ENCODE measurements at regions not wholly inside any gene's neighbourhood (a gene's known extent, or its start where the extent isn't known, plus 50 kb on each side); places are given as distances from the start of the nearest gene placed in this dataset.
"Not testable (repeated sequence)": the region's sequence is repeated elsewhere in the genome, so short reads cannot be mapped to it uniquely, and the experiment has no call there.

- DNase-seq (ENCODE audit: low spot score), result no peak
Measured at GRCh38 chr12:65656156-65656882, 168.0 kb upstream of the HMGA2 start.

DNA sequence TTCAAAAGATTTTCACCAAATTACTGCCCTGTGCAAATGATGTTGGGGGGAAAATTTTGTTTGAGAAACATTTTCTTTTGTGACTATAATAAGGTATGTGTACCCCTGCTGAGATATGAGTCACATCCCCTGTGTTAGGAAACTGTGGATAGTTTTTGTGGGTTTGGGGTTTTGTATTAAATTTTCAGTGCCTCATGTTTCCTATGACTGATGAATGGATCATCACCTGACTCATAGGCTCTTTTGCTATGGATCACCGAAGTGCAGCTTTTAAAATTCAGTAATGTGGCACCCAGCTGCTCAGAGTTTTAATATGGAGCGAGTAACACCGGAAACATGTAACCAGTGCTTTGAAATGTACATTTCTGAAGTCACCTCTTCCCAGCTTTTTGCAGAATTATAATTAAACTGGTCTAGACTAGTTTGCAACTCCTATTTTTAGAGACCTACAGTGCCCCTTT lies 167.4 kb upstream of the HMGA2 start:
- peak; percentile 59 for DNase-seq (ENCODE audit: low spot score)

DNA sequence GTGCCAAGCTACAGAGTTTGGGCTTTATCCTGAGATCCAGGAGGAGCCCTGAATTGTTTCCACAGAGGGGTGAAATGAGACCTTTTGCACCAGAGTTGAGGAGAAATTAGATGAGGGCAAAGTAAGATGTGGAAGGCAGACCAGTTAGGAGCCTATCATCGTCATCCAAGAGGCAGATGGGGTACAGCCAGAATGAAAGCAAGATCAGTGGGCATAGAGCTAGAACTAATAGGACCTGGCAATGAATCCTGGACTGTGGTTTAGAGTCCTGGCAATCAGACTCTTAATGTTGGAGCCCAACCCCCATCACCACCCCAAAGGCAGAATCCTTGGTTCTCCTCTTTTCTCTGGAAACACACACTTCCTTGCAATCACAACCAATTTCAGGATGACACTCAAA lies 166.6 kb upstream of the HMGA2 start:
- no peak for DNase-seq (ENCODE audit: low spot score)

- no peak for DNase-seq (ENCODE audit: low spot score)
Measured at GRCh38 chr12:65658360-65658759, 165.9 kb upstream of the HMGA2 start.

DNA sequence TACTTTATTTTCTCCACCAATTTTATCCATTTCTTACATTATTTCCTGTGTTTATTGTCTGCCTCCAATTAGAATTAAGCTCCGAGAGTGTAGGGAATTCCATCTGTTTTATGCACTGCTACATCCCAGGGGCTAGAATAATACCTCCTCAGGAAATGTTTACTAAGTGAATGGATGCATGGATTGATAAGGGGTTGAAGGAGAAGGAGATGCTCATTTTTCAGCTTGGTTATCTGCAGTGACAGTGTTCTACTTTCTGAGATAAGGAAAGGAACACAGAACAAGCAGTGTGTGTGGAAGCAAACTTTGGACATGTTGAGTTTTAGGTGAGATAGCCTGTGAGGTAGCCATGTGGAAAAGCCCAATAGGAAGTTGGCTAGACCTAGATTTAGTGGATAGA lies 164.6 kb upstream of the HMGA2 start:
- no peak for DNase-seq (ENCODE audit: low spot score)

DNA sequence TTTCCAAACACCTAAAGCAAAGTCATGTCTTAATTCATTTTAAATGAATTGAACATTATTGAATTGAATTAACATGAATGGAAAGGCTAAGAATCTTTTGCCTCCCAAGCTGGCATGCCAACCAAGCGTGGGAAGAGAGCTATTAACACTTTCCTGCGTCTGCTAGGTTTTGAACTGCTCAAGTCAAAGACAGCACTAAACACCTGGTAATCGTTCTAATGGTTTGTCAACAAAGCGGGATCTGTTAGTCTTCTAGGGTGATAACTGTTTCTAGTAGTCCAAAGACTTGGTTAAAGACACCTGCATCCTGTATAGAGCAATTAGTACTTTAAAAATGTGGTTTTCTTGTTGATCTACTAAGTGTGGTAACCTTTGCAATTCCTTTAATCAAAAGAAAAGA lies 164.2 kb upstream of the HMGA2 start:
- no peak for DNase-seq (ENCODE audit: low spot score)

- no peak for DNase-seq (ENCODE audit: low spot score)
Measured at GRCh38 chr12:65660836-65661235, 163.4 kb upstream of the HMGA2 start.

DNA sequence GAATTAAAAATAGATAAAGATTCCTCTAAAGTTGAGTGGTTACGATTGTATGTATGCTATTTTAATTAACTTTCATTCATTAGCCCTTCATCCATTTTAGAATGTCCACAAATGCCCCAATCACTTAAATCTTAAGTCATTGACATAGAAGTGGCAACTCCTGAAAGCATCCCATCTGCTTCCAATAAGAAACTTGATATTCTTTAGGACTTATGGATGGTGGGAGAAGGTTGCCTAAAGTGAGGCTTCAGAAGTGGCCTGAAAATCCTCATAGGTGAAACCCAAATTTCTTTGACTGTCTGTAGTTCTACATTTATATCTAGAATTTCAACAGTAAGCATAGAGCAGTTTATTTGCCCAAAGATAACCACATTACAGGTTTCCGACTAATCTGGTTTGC lies 161.7 kb upstream of the HMGA2 start:
- no peak for DNase-seq (ENCODE audit: low spot score)

- no peak for DNase-seq (ENCODE audit: low spot score)
Measured at GRCh38 chr12:65663097-65663496, 161.2 kb upstream of the HMGA2 start.

- DNase-seq (ENCODE audit: low spot score), result no peak
Measured at GRCh38 chr12:65663648-65664047, 160.6 kb upstream of the HMGA2 start.

DNA sequence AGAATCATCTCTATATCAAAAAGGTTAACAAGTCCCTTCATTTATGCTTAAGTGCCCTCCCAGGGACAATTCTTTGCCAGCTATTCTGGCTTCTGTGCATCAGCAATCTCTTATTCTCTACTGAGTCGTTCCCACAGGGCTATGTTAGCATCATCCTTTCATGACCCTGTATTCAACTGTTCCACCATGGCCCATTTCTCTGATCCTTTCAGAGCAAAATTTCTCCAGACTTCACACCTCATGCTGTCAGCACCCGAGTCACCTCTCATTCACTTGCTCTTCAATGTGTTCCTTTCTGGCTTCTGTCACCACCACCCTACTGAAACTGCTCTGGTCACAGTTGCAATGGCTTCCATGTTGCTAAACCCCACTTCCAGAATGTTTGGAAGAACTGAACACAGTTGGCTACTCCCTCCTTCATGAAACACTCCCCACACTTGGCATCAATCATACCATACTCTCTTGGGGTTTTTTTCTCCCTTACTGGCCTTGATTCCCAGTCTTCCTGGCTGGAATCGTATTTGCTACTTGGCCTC lies 159.5 kb upstream of the HMGA2 start:
- DNase-seq (ENCODE audit: low spot score), result no peak

DNA sequence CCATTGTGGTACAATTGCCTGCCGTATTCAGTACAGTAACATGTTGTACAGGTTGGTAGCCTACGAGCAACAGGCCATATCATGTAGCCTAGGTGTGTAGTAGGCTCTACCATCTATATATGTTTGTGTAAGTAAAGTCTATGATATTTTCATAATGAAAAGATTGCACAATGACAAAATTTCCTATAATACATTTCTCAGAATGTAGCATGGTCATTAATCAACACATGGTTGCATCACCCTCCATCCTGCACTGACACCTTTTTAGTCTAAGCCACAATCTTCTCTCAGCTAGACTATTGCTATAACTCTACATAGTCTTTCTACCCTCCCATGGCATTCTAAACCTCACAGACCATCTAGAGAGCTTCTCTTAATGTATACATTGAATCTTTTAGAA lies 158.5 kb upstream of the HMGA2 start:
- no peak for DNase-seq (ENCODE audit: low spot score)

- DNase-seq (ENCODE audit: low spot score), result no peak
Measured at GRCh38 chr12:65666876-65667275, 157.4 kb upstream of the HMGA2 start.

DNA sequence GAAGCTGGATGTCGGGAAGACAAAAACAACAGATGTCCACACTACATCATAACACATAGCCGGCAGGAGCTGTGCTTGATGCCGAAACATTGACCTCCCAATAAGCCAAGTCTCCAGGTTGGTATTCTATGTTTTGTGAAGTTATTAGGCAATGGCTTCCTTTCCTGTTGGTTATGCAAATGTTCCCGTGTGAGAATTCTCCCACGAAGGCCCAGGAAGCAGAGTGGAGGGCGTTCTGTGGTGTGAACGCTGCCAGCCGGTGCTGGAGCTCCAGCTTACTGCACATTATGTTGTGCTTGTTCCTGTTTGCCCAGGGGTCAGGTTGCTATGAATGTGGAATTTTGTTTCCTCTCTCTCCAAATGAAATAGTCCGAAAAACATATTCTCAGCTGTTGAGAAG lies 156.4 kb upstream of the HMGA2 start:
- no peak for DNase-seq (ENCODE audit: low spot score)

DNA sequence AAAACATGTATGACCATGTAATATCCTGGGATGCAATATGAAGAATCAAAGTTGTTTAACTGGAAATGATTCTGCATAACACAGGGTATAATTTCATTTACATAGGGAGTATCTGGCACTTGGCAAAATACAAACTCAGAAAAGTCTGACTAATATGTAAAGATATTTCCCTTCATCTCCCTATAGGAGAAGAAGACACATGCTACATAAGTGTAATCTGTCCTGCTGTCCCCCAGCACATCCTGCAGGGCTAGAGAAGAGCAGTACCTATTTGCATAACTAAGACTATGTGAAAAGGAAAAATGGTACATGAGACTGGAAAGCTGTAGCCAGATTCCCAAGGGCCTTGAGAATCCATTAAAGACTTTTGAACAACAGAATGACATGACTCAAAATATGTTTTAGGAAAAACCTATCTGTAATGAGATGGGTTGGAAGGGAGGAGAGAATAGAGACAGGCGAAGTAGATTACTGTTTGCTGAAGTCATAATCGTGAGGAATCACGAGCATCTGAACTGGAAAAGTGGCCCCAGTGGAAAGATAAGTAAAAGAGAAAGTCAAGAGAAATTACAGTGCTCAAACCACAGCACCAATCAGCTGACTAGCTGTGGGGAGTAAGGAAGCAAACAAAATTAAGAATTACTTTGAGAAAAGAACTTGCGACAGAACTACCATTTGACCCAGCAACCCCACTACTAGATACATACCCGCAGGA lies 155.1 kb upstream of the HMGA2 start:
- DNase-seq (ENCODE audit: low spot score), result no peak

DNA sequence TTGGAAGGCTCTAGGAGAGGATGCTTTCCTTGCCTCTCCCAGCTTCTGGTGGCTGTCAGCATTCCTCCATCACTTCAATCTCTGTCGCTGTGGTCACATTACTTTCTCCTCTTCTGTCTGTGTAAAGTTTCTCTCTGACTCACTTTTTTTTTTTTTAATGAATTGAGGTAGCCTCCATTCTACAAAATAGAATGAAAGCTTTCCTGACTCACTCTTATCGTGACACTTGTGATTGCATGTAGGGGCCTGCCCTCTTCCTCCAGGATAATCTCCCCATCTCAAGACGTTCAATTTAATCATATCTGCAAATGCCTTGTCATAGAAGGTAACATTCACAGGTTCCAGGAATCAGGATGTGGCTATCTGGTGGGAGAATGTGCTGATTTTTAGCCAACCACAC lies 153.5 kb upstream of the HMGA2 start:
- DNase-seq (ENCODE audit: low spot score), result no peak

DNA sequence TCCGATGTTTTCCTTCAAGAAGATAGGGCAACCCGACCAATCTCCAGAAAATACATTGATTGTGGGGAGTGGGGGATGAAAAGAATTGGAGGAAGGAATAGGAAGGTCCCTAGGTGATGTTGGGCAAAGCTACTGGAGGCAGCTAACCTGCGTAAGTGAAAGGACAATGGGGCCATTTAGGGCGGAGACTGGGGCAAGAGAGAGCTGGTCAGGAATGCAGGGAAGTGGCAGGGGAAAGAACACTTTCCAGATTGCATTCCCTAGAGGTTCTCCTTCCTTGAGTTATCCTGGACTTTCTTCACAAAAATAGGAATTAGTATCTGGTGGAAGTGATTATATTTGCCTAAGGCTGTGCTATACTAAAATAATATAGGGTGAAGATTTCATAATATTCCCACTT lies 151.8 kb upstream of the HMGA2 start:
- DNase-seq (ENCODE audit: low spot score), result no peak

GRCh38 chr12:65673156-65673690 lies 151.1 kb upstream of the HMGA2 start:
- DNase-seq (ENCODE audit: low spot score), result no peak

GRCh38 chr12:65673732-65674131 lies 150.6 kb upstream of the HMGA2 start:
- no peak for DNase-seq (ENCODE audit: low spot score)

- no peak for DNase-seq (ENCODE audit: low spot score)
Measured at GRCh38 chr12:65675141-65675621, 149.1 kb upstream of the HMGA2 start.

GRCh38 chr12:65678172-65678571 lies 146.1 kb upstream of the HMGA2 start:
- DNase-seq (ENCODE audit: low spot score), result not testable (repeated sequence)

DNA sequence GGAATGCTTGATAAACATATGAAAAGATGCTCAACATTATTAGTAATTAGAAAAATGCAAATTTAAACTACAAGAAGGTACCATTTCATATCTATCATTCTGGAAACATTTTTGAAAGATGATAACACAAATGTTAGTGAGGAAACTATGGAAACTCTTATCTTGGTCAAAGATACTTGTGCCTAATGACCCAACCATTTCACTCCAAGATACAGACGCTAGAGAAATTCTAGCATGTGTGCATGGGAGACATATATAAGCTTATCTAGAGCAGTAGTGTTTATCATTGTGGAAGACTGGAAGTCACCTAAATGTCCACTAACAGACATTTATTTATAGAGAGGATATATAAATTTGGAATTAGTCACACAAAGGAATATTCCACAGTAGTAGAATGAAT lies 143.1 kb upstream of the HMGA2 start:
- DNase-seq (ENCODE audit: low spot score), result no peak

- no peak for DNase-seq (ENCODE audit: low spot score)
Measured at GRCh38 chr12:65682112-65682511, 142.2 kb upstream of the HMGA2 start.

Data from AG08396 (cell line).